H9 (cell line): ENCODE measurements at regions not wholly inside any gene's neighbourhood (a gene's known extent, or its start where the extent isn't known, plus 50 kb on each side); places are given as distances from the start of the nearest gene placed in this dataset.
A peak's percentile ranks its signal among the peaks of the same experiment; 100 is the strongest.

ENCODE experiments used
- DNase-seq: peaks from one replicate; pipeline ENCODE4 v3.0.0-alpha.2; 2017
- H2AFZ ChIP-seq: one replicate; pipeline ENCODE4 v1.6.1; 2013; ENCODE audit warnings: mild to moderate bottlenecking, low read length, control low read depth, moderate library complexity
- H2AK5ac ChIP-seq: 2 replicates; pipeline ENCODE4 v1.6.1; 2013; ENCODE audit warnings: low read length, control low read depth, mixed read lengths; ENCODE audit not compliant: insufficient read length
- H2BK120ac ChIP-seq: one replicate; pipeline ENCODE4 v1.6.1; 2013; ENCODE audit warnings: low read depth, mild to moderate bottlenecking, low read length, control low read depth, inconsistent platforms; ENCODE audit not compliant: poor library complexity, severe bottlenecking
- H2BK12ac ChIP-seq: 2 replicates; pipeline ENCODE4 v1.6.1; 2013; ENCODE audit warnings: low read length, control low read depth, mixed read lengths, low read depth; ENCODE audit not compliant: insufficient read length
- H2BK15ac ChIP-seq: 2 replicates; pipeline ENCODE4 v1.6.1; 2013; ENCODE audit warnings: low read depth, low read length, control low read depth
- H2BK20ac ChIP-seq: one replicate; pipeline ENCODE4 v1.6.1; 2013; ENCODE audit warnings: low read depth, mild to moderate bottlenecking, low read length, control low read depth, inconsistent platforms; ENCODE audit not compliant: poor library complexity, severe bottlenecking
- H2BK5ac ChIP-seq: 2 replicates; pipeline ENCODE4 v1.6.1; 2013; ENCODE audit warnings: low read length, control low read depth, mixed read lengths; ENCODE audit not compliant: insufficient read length
- H3K14ac ChIP-seq: 2 replicates; pipeline ENCODE4 v1.6.1; 2013; ENCODE audit warnings: low read length, control low read depth; ENCODE audit not compliant: insufficient read depth
- H3K18ac ChIP-seq: 2 replicates; pipeline ENCODE4 v1.6.1; 2013; ENCODE audit warnings: low read depth, mild to moderate bottlenecking, mixed read lengths, low read length, control low read depth; ENCODE audit not compliant: insufficient read length
- H3K23ac ChIP-seq: 2 replicates; pipeline ENCODE4 v1.6.1; 2013; ENCODE audit warnings: low read length, control low read depth, mixed read lengths, low read depth; ENCODE audit not compliant: insufficient read length
- H3K23me2 ChIP-seq: 2 replicates; pipeline ENCODE4 v1.6.1; 2013; ENCODE audit warnings: low read depth, mild to moderate bottlenecking, mixed read lengths, low read length, control low read depth; ENCODE audit not compliant: insufficient read length, poor library complexity, severe bottlenecking
- H3K27ac ChIP-seq: 2 replicates; pipeline ENCODE4 v1.5.1; 2013; ENCODE audit warnings: low read length, control low read depth, mixed read lengths, low read depth; ENCODE audit not compliant: insufficient read length
- H3K27me3 ChIP-seq: 2 replicates; pipeline ENCODE4 v1.6.1; 2013; ENCODE audit warnings: low read length, control low read depth, inconsistent platforms; ENCODE audit not compliant: insufficient read depth
- H3K4ac ChIP-seq: 2 replicates; pipeline ENCODE4 v1.6.1; 2013; ENCODE audit warnings: low read depth, mild to moderate bottlenecking, control low read depth, inconsistent platforms, low read length, moderate library complexity
- H3K4me1 ChIP-seq: 2 replicates; pipeline ENCODE4 v1.6.1; 2013; ENCODE audit warnings: low read length, control low read depth, inconsistent platforms; ENCODE audit not compliant: insufficient read depth
- H3K4me2 ChIP-seq: 2 replicates; pipeline ENCODE4 v1.6.1; 2013; ENCODE audit warnings: low read length, control low read depth, mixed read lengths; ENCODE audit not compliant: insufficient read length, insufficient read depth
- H3K56ac ChIP-seq: 2 replicates; pipeline ENCODE4 v1.6.1; 2013; ENCODE audit warnings: low read depth, mild to moderate bottlenecking, mixed read lengths, low read length, control low read depth; ENCODE audit not compliant: insufficient read length
- H3K79me1 ChIP-seq: 2 replicates; pipeline ENCODE4 v1.6.1; 2013; ENCODE audit warnings: low read depth, mild to moderate bottlenecking, moderate library complexity, low read length, control low read depth, inconsistent platforms; ENCODE audit not compliant: insufficient read depth, poor library complexity, severe bottlenecking
- H3K79me2 ChIP-seq: 2 replicates; pipeline ENCODE4 v1.6.1; 2013; ENCODE audit warnings: low read length, control low read depth, inconsistent platforms; ENCODE audit not compliant: insufficient read depth
- H3K9ac ChIP-seq: 2 replicates; pipeline ENCODE4 v1.6.1; 2013; ENCODE audit warnings: low read length, control low read depth, mixed read lengths; ENCODE audit not compliant: insufficient read length; ENCODE audit errors: extremely low read depth
- H3K9me3 ChIP-seq: one replicate; pipeline ENCODE4 v1.6.1; 2013; ENCODE audit warnings: low read depth, low read length, inconsistent platforms; ENCODE audit not compliant: control insufficient read depth
- H3T11ph ChIP-seq: one replicate; pipeline ENCODE4 v1.6.1; 2013; ENCODE audit warnings: mild to moderate bottlenecking, low read length, control low read depth, inconsistent platforms
- H4K20me1 ChIP-seq: one replicate; pipeline ENCODE4 v1.6.1; 2013; ENCODE audit not compliant: control insufficient read depth, insufficient read length, insufficient read depth
- H4K5ac ChIP-seq: 2 replicates; pipeline ENCODE4 v1.6.1; 2013; ENCODE audit warnings: low read depth, mild to moderate bottlenecking, mixed read lengths, low read length, control low read depth; ENCODE audit not compliant: insufficient read length
- H4K8ac ChIP-seq: replicated peaks from 2 replicates; pipeline ENCODE4 v1.6.1; 2013; ENCODE audit warnings: low read length, control low read depth, mixed read lengths, low read depth; ENCODE audit not compliant: insufficient read length
- H4K91ac ChIP-seq: 2 replicates; pipeline ENCODE4 v1.6.1; 2013; ENCODE audit warnings: low read depth, mild to moderate bottlenecking, moderate library complexity, mixed read lengths, low read length, control low read depth; ENCODE audit not compliant: insufficient read length
- H3K27ac Mint-ChIP-seq, 3 experiments: 2 replicates in 2 of 3; 3 replicates in 1 of 3; pipeline ENCODE4 v1.8.0; 2020 to 2021; ENCODE audit warnings: mixed read lengths in 3 of 3, mild to moderate bottlenecking in 1 of 3, moderate library complexity in 1 of 3
- H3K27me3 Mint-ChIP-seq: 2 replicates; pipeline ENCODE4 v1.8.0; 2021; ENCODE audit warnings: low read depth, mild to moderate bottlenecking, moderate library complexity, mixed read lengths
- H3K36me3 Mint-ChIP-seq, 3 experiments: 2 replicates in 2 of 3; 3 replicates in 1 of 3; pipeline ENCODE4 v1.8.0; 2020 to 2021; ENCODE audit warnings: low read depth in 3 of 3, mixed read lengths in 3 of 3; ENCODE audit not compliant: insufficient read depth in 1 of 3
- H3K4me1 Mint-ChIP-seq, 2 experiments: 2 replicates each; pipeline ENCODE4 v1.8.0; 2020; ENCODE audit warnings: mixed read lengths in 2 of 2
- H3K4me3 Mint-ChIP-seq, 2 experiments: 2 replicates in 1 of 2; 3 replicates in 1 of 2; pipeline ENCODE4 v1.8.0; 2020 to 2021; ENCODE audit warnings: mild to moderate bottlenecking in 2 of 2, mixed read lengths in 2 of 2, moderate library complexity in 1 of 2
- H3K9me3 Mint-ChIP-seq, 2 experiments: 2 replicates in 1 of 2; 3 replicates in 1 of 2; pipeline ENCODE4 v1.8.0; 2020; ENCODE audit warnings: mild to moderate bottlenecking in 2 of 2, mixed read lengths in 2 of 2, moderate library complexity in 1 of 2
- WGBS: extraction: QIAGEN DNeasy Blood & Tissue Kit; methylation state at CpG from one replicate; pipeline ENCODE4 v1.1.7; 2013; ENCODE audit warnings: missing lambda C conversion rate, low lambda C conversion rate, mixed read lengths; ENCODE audit not compliant: insufficient read length; ENCODE audit errors: extremely low coverage; 5-methylcytosine and 5-hydroxymethylcytosine counted together
- TF ChIP-seq, protein P1 (sequence below): fragments of 200-600 bp; sonication (generic); conservative IDR thresholded peaks from 3 replicates; pipeline ENCODE4 v1.8.0; 2021; ENCODE audit warnings: antibody characterized with exemption, mild to moderate bottlenecking

DNA sequence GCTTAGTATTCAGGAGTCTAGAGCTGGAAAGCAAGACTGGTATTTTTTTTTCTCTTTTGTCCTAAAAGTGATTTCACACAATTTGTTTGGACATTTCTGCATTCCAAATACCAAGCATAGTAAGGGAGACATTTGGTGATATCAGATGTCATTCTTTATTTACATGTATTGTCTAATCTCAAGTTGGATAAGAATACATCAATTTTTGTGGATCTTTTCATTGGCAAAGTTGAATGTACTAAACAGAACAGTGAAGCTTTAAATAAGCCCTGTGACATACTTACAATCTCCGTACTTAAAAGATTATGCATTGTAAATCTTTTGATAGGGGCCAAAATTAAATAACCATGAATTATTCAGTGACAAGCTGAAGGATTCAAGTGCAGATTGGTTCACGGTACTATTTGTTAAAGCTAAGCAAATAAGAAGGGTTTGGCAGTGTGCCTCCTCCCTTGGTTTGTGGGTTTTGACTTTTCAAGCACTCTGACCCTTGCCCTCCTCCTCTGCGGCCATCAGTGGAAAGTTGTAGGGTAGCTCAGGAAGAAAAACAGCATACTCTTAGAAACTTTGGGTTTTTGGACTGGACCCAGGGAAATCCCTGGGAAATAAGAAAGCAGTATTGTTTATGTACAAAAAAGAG is 663.7 kb downstream of the ADGRL2 start:
- Histone ChIP-seq H3K27me3 (no peaks in the 10 kb centered on the region), H3K79me2 (no peaks in the 10 kb centered on the region), H3K9me3 (no peaks in the 10 kb centered on the region), H3K79me1 (no peaks in the 10 kb centered on the region), H4K91ac (no peak overlapping the region), H2BK15ac (no peak overlapping the region), H3K23ac (no peak overlapping the region), H2BK20ac (no peak overlapping the region), H4K20me1 (no peaks in the 10 kb centered on the region), H2AFZ (no peak overlapping the region), H3K27ac (no peak overlapping the region), H2BK120ac (no peak overlapping the region), H2AK5ac (no peak overlapping the region), H3T11ph (no peak overlapping the region), H4K5ac (no peak overlapping the region), H3K23me2 (no peaks in the 10 kb centered on the region), H3K18ac (no peak overlapping the region), H3K4me2 (no peak overlapping the region), H3K14ac (no peak overlapping the region), H3K56ac (no peak overlapping the region), H2BK12ac (no peak overlapping the region), H3K4me1 (no peaks in the 10 kb centered on the region; the same call in 1 of the 2 replicates), H2BK5ac (no peak overlapping the region), H3K4ac (no peak overlapping the region), H4K8ac (no peak overlapping the region), H3K9ac (no peak overlapping the region)
- Mint-ChIP-seq H3K27me3 (no peaks in the 10 kb centered on the region), H3K36me3 (no peaks in the 10 kb centered on the region), H3K4me3 (no peak overlapping the region), H3K4me1 (peaks cover 4% of the 10 kb centered on the region in 2 experiments; a peak in 1 of 4 replicates), H3K27ac (peak overlapping the region in 2 of 3 experiments; percentile 6 to 36; a peak in 2 of 7 replicates), H3K9me3 (no peaks in the 10 kb centered on the region; a peak in 1 of 5 replicates)
- no CpG with 5 or more reads among the region's 3 CpGs for WGBS
- DNase-seq: no peak
- TF ChIP-seq, protein P1, sequence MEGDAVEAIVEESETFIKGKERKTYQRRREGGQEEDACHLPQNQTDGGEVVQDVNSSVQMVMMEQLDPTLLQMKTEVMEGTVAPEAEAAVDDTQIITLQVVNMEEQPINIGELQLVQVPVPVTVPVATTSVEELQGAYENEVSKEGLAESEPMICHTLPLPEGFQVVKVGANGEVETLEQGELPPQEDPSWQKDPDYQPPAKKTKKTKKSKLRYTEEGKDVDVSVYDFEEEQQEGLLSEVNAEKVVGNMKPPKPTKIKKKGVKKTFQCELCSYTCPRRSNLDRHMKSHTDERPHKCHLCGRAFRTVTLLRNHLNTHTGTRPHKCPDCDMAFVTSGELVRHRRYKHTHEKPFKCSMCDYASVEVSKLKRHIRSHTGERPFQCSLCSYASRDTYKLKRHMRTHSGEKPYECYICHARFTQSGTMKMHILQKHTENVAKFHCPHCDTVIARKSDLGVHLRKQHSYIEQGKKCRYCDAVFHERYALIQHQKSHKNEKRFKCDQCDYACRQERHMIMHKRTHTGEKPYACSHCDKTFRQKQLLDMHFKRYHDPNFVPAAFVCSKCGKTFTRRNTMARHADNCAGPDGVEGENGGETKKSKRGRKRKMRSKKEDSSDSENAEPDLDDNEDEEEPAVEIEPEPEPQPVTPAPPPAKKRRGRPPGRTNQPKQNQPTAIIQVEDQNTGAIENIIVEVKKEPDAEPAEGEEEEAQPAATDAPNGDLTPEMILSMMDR: no peak
